Endothelial cell (in vitro differentiated cells): ENCODE measurements at regions not wholly inside any gene's neighbourhood (a gene's known extent, or its start where the extent isn't known, plus 50 kb on each side); places are given as distances from the start of the nearest gene placed in this dataset.
"Not testable (repeated sequence)": the region's sequence is repeated elsewhere in the genome, so short reads cannot be mapped to it uniquely, and the experiment has no call there.

ENCODE experiments used
- DNase-seq: peaks from one replicate; pipeline ENCODE4 v3.0.0; 2021; ENCODE audit warnings: low spot score
- H3K27ac Mint-ChIP-seq: one replicate; pipeline ENCODE4 v1.8.0; 2021; ENCODE audit warnings: mixed read lengths, inconsistent platforms; ENCODE audit not compliant: unreplicated experiment
- H3K27me3 Mint-ChIP-seq: one replicate; pipeline ENCODE4 v1.8.0; 2021; ENCODE audit warnings: mild to moderate bottlenecking, moderate library complexity, mixed read lengths, inconsistent platforms; ENCODE audit not compliant: unreplicated experiment
- H3K36me3 Mint-ChIP-seq: one replicate; pipeline ENCODE4 v1.8.0; 2021; ENCODE audit warnings: mild to moderate bottlenecking, low read depth, mixed read lengths, inconsistent platforms; ENCODE audit not compliant: unreplicated experiment
- H3K4me1 Mint-ChIP-seq: one replicate; pipeline ENCODE4 v1.8.0; 2021; ENCODE audit warnings: mild to moderate bottlenecking, mixed read lengths, inconsistent platforms; ENCODE audit not compliant: unreplicated experiment
- H3K4me3 Mint-ChIP-seq: one replicate; pipeline ENCODE4 v1.8.0; 2021; ENCODE audit warnings: mild to moderate bottlenecking, mixed read lengths, inconsistent platforms; ENCODE audit not compliant: unreplicated experiment
- H3K9me3 Mint-ChIP-seq: one replicate; pipeline ENCODE4 v1.8.0; 2021; ENCODE audit warnings: mixed read lengths, inconsistent platforms; ENCODE audit not compliant: unreplicated experiment
- TF ChIP-seq, protein P1 (sequence below): fragments of 200-600 bp; sonication (generic); IDR thresholded peaks from one replicate; pipeline ENCODE4 v1.5.0; 2021; ENCODE audit warnings: antibody characterized with exemption; ENCODE audit not compliant: unreplicated experiment

DNA sequence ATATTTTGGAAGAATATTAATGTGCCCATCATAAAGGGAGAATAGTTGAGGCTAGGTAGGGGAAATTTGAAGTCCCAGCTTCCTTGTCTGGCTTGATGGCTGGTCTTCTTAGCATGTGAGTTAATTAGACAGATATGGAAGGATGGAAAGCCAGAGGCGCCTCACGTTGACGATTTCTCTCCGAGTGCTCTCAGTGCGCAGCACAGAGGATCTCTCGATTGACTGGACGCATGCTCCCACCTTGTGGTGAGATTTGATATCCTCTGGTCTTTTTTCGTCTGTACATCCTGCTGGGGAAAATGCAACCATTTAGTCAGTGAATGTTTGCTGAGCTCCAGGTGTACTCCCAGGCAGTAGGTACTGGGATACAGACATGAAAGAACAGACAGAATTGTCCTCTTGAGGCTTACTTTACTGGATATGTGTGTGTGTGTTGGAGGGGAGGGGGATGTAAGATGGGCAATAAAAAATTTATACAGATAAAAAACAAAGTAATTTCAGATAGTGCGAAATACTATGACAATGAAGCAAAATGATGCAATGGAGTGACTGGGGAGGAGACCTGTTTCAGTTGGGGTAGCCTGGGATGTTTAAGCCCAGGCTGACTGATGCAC, 66.9 kb upstream of the ZNG1B start:
- peaks cover 12% of the 10 kb centered on the region for H3K36me3 Mint-ChIP-seq
- H3K27me3 Mint-ChIP-seq, result peaks cover 5% of the 10 kb centered on the region
- no peak overlapping the region for H3K27ac Mint-ChIP-seq
- H3K4me3 Mint-ChIP-seq, result no peak overlapping the region
- DNase-seq, result peak; percentile 65
- H3K4me1 Mint-ChIP-seq, result peaks cover 3% of the 10 kb centered on the region
- no peaks in the 10 kb centered on the region for H3K9me3 Mint-ChIP-seq
- TF ChIP-seq, protein P1, sequence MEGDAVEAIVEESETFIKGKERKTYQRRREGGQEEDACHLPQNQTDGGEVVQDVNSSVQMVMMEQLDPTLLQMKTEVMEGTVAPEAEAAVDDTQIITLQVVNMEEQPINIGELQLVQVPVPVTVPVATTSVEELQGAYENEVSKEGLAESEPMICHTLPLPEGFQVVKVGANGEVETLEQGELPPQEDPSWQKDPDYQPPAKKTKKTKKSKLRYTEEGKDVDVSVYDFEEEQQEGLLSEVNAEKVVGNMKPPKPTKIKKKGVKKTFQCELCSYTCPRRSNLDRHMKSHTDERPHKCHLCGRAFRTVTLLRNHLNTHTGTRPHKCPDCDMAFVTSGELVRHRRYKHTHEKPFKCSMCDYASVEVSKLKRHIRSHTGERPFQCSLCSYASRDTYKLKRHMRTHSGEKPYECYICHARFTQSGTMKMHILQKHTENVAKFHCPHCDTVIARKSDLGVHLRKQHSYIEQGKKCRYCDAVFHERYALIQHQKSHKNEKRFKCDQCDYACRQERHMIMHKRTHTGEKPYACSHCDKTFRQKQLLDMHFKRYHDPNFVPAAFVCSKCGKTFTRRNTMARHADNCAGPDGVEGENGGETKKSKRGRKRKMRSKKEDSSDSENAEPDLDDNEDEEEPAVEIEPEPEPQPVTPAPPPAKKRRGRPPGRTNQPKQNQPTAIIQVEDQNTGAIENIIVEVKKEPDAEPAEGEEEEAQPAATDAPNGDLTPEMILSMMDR, result peak; percentile 64

DNA sequence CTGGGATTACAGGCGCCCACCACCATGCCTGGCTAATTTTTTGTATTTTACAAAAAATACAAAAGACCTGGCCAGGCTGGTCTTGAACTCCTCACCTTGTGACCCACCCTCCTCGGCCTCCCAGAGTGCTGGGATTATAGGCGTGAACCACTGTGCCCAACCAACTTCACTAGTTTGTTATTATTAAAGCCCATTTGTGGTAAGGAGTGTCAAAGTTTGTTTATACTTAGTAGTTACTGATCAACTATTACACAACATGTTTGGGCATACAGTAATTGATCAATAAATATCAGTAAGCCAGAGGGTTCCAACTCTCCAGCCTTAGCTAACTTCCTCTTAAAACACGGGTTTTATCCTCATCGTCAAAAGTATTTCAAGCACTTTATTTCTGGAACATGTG, 67.5 kb upstream of the ZNG1B start:
- H3K36me3 Mint-ChIP-seq, result peaks cover 12% of the 10 kb centered on the region
- H3K4me1 Mint-ChIP-seq, result peaks cover 3% of the 10 kb centered on the region
- H3K27me3 Mint-ChIP-seq, result peaks cover 5% of the 10 kb centered on the region
- DNase-seq, result no peak
- no peak overlapping the region for H3K27ac Mint-ChIP-seq
- TF ChIP-seq, protein P1, result no peak
- H3K4me3 Mint-ChIP-seq, result no peak overlapping the region
- H3K9me3 Mint-ChIP-seq, result no peaks in the 10 kb centered on the region

DNA sequence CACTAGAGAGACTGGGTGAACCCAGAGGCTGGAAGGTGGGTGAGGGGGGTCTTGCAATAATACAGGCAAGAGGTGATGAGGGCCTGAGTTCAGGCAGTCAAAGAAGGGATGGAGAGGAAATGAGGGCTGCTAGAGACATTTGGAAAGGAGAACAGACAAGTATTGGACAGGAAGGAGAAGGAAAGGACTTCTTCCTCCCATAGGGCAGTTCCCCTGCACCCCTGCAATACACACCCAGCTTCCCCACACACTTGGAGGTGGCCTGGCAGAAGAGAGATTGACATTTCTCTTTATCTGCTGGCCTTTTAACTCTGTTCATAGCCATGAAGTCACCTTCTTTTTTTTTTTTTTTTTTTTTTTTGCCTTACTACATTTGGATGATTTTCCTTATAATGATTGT, 68.9 kb upstream of the ZNG1B start:
- not testable (repeated sequence) for H3K27ac Mint-ChIP-seq, H3K27me3 Mint-ChIP-seq, H3K4me1 Mint-ChIP-seq, H3K9me3 Mint-ChIP-seq, DNase-seq, H3K4me3 Mint-ChIP-seq
- peaks cover 12% of the 10 kb centered on the region for H3K36me3 Mint-ChIP-seq

DNA sequence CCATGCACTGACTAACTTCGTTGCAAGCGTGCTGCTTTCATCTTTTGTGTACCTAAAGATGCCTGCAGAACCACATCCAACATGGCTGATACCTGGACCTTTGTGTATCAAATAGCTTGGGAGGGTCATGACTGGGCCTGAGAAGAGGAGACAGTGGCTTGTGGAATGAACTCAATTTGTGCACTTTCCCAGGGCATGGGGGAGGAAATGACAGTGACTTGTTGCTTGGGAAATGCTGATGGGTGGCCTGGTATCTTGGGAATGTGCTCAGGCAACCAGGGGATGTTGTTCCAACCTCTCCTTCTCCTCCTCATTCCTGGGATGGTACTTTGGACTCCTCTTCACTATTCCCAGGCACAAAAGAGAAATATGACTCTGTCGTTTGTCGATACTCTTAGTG, 70.7 kb upstream of the ZNG1B start:
- not testable (repeated sequence) for DNase-seq, H3K27me3 Mint-ChIP-seq, H3K4me3 Mint-ChIP-seq, H3K4me1 Mint-ChIP-seq, H3K27ac Mint-ChIP-seq, H3K9me3 Mint-ChIP-seq
- peaks cover 12% of the 10 kb centered on the region for H3K36me3 Mint-ChIP-seq

DNA sequence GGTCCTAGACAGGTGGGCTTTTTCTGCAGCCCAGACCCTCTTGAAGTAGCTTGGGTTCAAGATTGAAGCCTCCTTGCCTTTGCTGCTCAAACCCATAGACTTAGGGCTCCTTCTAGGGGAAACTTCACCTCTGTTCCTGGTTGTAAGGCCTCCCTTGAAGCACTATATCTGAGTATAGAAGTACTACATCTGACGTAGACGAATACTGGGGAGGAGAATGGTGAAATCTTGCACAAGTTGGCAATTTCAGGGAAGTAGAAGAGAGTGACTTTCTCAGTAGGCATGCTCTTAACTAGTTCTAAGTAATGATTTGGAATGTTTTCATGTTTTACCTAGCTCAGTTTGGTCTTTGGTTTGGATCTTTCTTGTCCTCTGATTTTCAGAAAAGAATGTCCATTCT, 71.7 kb upstream of the ZNG1B start:
- not testable (repeated sequence) for H3K9me3 Mint-ChIP-seq, H3K4me1 Mint-ChIP-seq, DNase-seq, H3K27ac Mint-ChIP-seq, H3K4me3 Mint-ChIP-seq, H3K27me3 Mint-ChIP-seq
- H3K36me3 Mint-ChIP-seq, result peaks cover 12% of the 10 kb centered on the region

DNA sequence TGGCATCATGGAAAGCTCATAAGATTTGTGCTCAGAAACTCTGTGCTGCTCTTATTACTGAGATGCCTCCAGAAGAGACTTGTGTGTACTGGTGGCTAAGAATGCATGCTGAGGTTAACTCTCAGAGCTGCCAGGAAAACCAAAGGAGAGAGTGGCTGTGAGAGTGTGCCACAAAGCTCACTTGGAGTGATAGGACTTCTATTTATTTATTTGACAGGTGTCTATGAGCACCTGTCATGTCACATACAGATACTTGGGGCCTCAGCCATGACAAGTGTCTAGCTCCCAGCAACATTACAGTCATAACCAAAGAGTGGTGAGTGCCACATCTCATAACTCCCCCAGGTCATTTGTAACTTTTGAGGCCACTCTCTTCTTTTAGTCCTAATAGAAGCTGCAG, 72.2 kb upstream of the ZNG1B start:
- not testable (repeated sequence) for H3K27ac Mint-ChIP-seq, H3K4me1 Mint-ChIP-seq, H3K4me3 Mint-ChIP-seq, DNase-seq, H3K9me3 Mint-ChIP-seq, H3K27me3 Mint-ChIP-seq
- H3K36me3 Mint-ChIP-seq, result peaks cover 12% of the 10 kb centered on the region

DNA sequence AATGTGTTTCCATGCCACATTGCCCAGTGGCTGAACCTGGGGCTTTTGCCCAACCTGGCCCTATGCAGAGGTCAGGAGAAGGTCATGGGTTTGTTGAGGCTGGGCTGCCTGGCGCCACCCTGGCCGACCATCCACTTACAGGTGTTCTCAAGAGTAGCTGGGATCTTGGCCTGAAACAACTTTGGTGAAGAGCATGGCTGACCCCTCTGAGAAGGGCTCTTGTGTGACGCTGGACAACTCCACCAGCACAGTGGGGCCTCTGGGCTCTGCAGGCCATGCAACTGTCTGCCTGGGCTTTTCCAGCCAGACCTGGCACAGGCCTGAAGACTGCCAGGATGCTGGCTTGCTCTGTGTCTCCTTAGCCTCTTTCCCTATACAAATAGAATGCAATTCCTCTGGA, 76.4 kb upstream of the ZNG1B start:
- Mint-ChIP-seq H3K36me3 (no peaks in the 10 kb centered on the region), H3K27me3 (peaks cover 3% of the 10 kb centered on the region), H3K4me1 (peaks cover 10% of the 10 kb centered on the region), H3K9me3 (no peaks in the 10 kb centered on the region), H3K4me3 (no peak overlapping the region), H3K27ac (no peak overlapping the region)
- DNase-seq, result no peak
- TF ChIP-seq, protein P1, result no peak
